K562 (cell line): ENCODE measurements at regions not wholly inside any gene's neighbourhood (a gene's known extent, or its start where the extent isn't known, plus 50 kb on each side); places are given as distances from the start of the nearest gene placed in this dataset.

ENCODE experiments used
- ATAC-seq: fragments of 200-7000 bp; cut with Tn5 transposase; 3 replicates; pipeline ENCODE4 v1.9.1; 2020; ENCODE audit warnings: moderate library complexity
- BruUV-seq: library from RNA; stranded (reverse); fragments of 400-500 nt; replicated peaks from 2 replicates; lab custom pipeline; 2021; lab: Mats Ljungman, UMichigan
- CTCF ChIA-PET: fragments of 300-600 bp; formaldehyde crosslinking; extraction: SDS; loops from one replicate; lab custom pipeline; 2021; ENCODE audit warnings: low intra/inter-chr PET ratio; lab: Yijun Ruan, JAX
- POLR2A ChIA-PET: fragments of 300-600, 350-650 bp; sonication (Branson Sonifier 250); formaldehyde crosslinking; extraction: SDS; loops from one replicate; lab custom pipeline; 2021; ENCODE audit warnings: antibody characterized with exemption, inconsistent platforms; lab: Yijun Ruan, JAX
- DNase-seq, 4 experiments: peaks; one replicate each; pipeline versions ENCODE4 v3.0.0 to v3.0.0-alpha.2; 2011 to 2018; ENCODE audit warnings: low spot score in 3 of 4, mixed read lengths in 3 of 4; ENCODE audit errors: extremely low read depth in 1 of 4
- FAIRE-seq: peaks from 2 replicates; lab custom pipeline; 2011; peaks lifted over from hg19 to GRCh38; lab: Jason Lieb, UNC
- H2AFZ ChIP-seq: 2 replicates; pipeline ENCODE4 v1.6.0; 2011; ENCODE audit warnings: low read depth, low read length, control low read depth, inconsistent platforms
- H3K27ac ChIP-seq: fragments of 200-600 bp; 3 replicates; pipeline ENCODE4 v1.8.0; 2011; ENCODE audit warnings: low read depth, mild to moderate bottlenecking, control low read depth, inconsistent platforms, low read length, moderate library complexity, mixed read lengths; ENCODE audit errors: extremely low read depth
- H3K27me3 ChIP-seq, 2 experiments: fragments of 300-600 bp in 1 of 2; 2 replicates in 1 of 2; 3 replicates in 1 of 2; pipeline versions ENCODE4 v1.6.0 to v1.8.0; 2011; ENCODE audit warnings: inconsistent platforms in 2 of 2, low read length in 2 of 2, mild to moderate bottlenecking in 1 of 2, mixed read lengths in 1 of 2, moderate library complexity in 1 of 2; ENCODE audit not compliant: control insufficient read depth in 2 of 2, insufficient read depth in 2 of 2
- H3K36me3 ChIP-seq: fragments of 300-600 bp; 3 replicates; pipeline ENCODE4 v1.8.0; 2011; ENCODE audit warnings: mild to moderate bottlenecking, low read length, inconsistent platforms; ENCODE audit not compliant: control insufficient read depth, insufficient read depth
- H3K4me1 ChIP-seq, 2 experiments: fragments of 200-600 bp in 1 of 2; replicated peaks in 1 of 2; 2 replicates in 1 of 2; 3 replicates in 1 of 2; pipeline versions ENCODE4 v1.5.1 to v1.8.0; 2011; ENCODE audit warnings: inconsistent platforms in 2 of 2, low read length in 2 of 2, mild to moderate bottlenecking in 1 of 2, mixed read lengths in 1 of 2, moderate library complexity in 1 of 2; ENCODE audit not compliant: control insufficient read depth in 2 of 2, insufficient read depth in 2 of 2
- H3K4me2 ChIP-seq: 2 replicates; pipeline ENCODE4 v1.6.1; 2011; ENCODE audit warnings: low read length, control low read depth, inconsistent platforms, mixed read lengths; ENCODE audit not compliant: insufficient read depth
- H3K4me3 ChIP-seq: fragments of 200-600 bp; sonication (generic), shearing (Covaris generic); 2 replicates; pipeline ENCODE4 v1.5.1; 2016; ENCODE audit warnings: control low read depth, inconsistent platforms
- H3K79me2 ChIP-seq: fragments of 200-600 bp; 3 replicates; pipeline ENCODE4 v1.8.0; 2011; ENCODE audit warnings: low read length, inconsistent platforms; ENCODE audit not compliant: control insufficient read depth, insufficient read depth
- H3K9ac ChIP-seq, 2 experiments: 2 replicates each; pipeline versions ENCODE4 v1.6.0 to v1.6.1; 2011; ENCODE audit warnings: low read depth in 2 of 2, low read length in 2 of 2, control low read depth in 1 of 2, inconsistent platforms in 1 of 2, mild to moderate bottlenecking in 1 of 2, mixed read lengths in 1 of 2; ENCODE audit not compliant: insufficient read depth in 1 of 2
- H3K9me1 ChIP-seq: one replicate; pipeline ENCODE4 v1.6.0; 2011; ENCODE audit warnings: inconsistent platforms, mild to moderate bottlenecking, low read length, moderate library complexity; ENCODE audit not compliant: control insufficient read depth, insufficient read depth
- H3K9me3 ChIP-seq: replicated peaks from 2 replicates; pipeline ENCODE4 v1.5.1; 2011; ENCODE audit warnings: low read depth, low read length, inconsistent platforms; ENCODE audit not compliant: control insufficient read depth, insufficient read depth
- H4K20me1 ChIP-seq: replicated peaks from 2 replicates; pipeline ENCODE4 v1.6.1; 2011; ENCODE audit warnings: low read length, inconsistent platforms, mixed read lengths; ENCODE audit not compliant: control insufficient read depth, insufficient read depth
- BCLAF1 ChIP-seq, 2 experiments: fragments of 450-650 bp in 1 of 2; IDR thresholded peaks; 2 replicates each; pipeline ENCODE4 v1.6.1; 2011 to 2017; ENCODE audit warnings: low read depth in 2 of 2, antibody characterized with exemption in 1 of 2, borderline replicate concordance in 1 of 2, low read length in 1 of 2, mild to moderate bottlenecking in 1 of 2, mixed read lengths in 1 of 2; ENCODE audit not compliant: control insufficient read depth in 1 of 2
- FOXK1 ChIP-seq: sonication (generic); formaldehyde crosslinking; IDR thresholded peaks from 2 replicates; pipeline ENCODE4 v1.8.0; 2022; ENCODE audit warnings: missing genetic modification reagents, mild to moderate bottlenecking, borderline replicate concordance
- MLX ChIP-seq, 2 experiments: fragments of 450-650 bp in 1 of 2; sonication (generic) in 1 of 2; formaldehyde crosslinking; conservative IDR thresholded peaks; 2 replicates each; pipeline versions ENCODE4 v1.4.0 to v1.8.1; 2020 to 2022; ENCODE audit warnings: mild to moderate bottlenecking in 1 of 2, missing genetic modification reagents in 1 of 2
- PTRF ChIP-seq: fragments of 450-650 bp; IDR thresholded peaks from 2 replicates; pipeline ENCODE4 v1.6.1; 2016; ENCODE audit warnings: mild to moderate bottlenecking, missing genetic modification characterization, missing compliant biosample characterization
- SOX6 ChIP-seq: fragments of 450-650 bp; IDR thresholded peaks from 2 replicates; pipeline ENCODE4 v1.6.1; 2014; ENCODE audit warnings: mild to moderate bottlenecking
- ZNF175 ChIP-seq: fragments of 200-800 bp; sonication (Bioruptor generic); IDR thresholded peaks from 2 replicates; pipeline ENCODE4 v1.6.1; 2016; ENCODE audit warnings: low read depth, mild to moderate bottlenecking, missing genetic modification characterization, missing compliant biosample characterization
- ZNF609 ChIP-seq: sonication (generic); formaldehyde crosslinking; IDR thresholded peaks from 2 replicates; pipeline ENCODE4 v1.8.1; 2023; ENCODE audit warnings: missing genetic modification reagents, mild to moderate bottlenecking, borderline replicate concordance
- ZNF79 ChIP-seq: fragments of 250-450 bp; sonication (Bioruptor Pico); IDR thresholded peaks from 2 replicates; pipeline ENCODE4 v1.4.0; 2020; ENCODE audit warnings: low read depth, mild to moderate bottlenecking, moderate library complexity
- WGBS: fragments of 100-300 bp; shearing (Covaris generic); methylation state at CpG from one replicate; pipeline ENCODE4 v1.1.6; 2016; ENCODE audit warnings: low coverage, mixed read lengths; ENCODE audit not compliant: insufficient coverage; ENCODE audit errors: missing lambda C conversion rate; 5-methylcytosine and 5-hydroxymethylcytosine counted together
- in situ Hi-C: fragments of 300-500 bp; cut with MboI; formaldehyde crosslinking; loops from 4 replicates; pipeline ENCODE4 v1.15.0; 2018; ENCODE audit warnings: inconsistent platforms, mixed read lengths
- intact Hi-C: fragments of 100-400 bp; cut with micrococcal nuclease; formaldehyde crosslinking; loops from 2 replicates; pipeline ENCODE4 v1.14.2; 2022
- TF ChIP-seq, protein P1 (sequence below): sonication (generic); IDR thresholded peaks from 2 replicates; pipeline ENCODE4 v1.6.1; 2016

- TF ChIP-seq ZNF175 (no peak), BCLAF1 (IDR thresholded peaks at IDR 0.05; ENCODE audit: borderline replicate concordance in 1 of 2, control insufficient read depth in 1 of 2, low read depth in 2 of 2, low read length in 1 of 2) (no peak), MLX (CRISPR knock-in tag; conservative IDR thresholded peaks at IDR 0.05) (no peak)
These were observed 463.7 kb downstream of the TMEM232 start (continued) for GRCh38 chr5:110262749-110263148.

- Histone ChIP-seq H3K4me2 (no peak overlapping the region), H3K27ac (no peak overlapping the region), H3K9me1 (no peaks in the 10 kb centered on the region), H3K9ac (no peak overlapping the region), H3K27me3 (no peaks in the 10 kb centered on the region), H2AFZ (no peak overlapping the region), H3K9me3 (no peaks in the 10 kb centered on the region), H3K4me1 (no peaks in the 10 kb centered on the region), H3K79me2 (no peaks in the 10 kb centered on the region), H3K36me3 (no peaks in the 10 kb centered on the region), H3K4me3 (no peak overlapping the region), H4K20me1 (no peaks in the 10 kb centered on the region)
- POLR2A ChIA-PET: no interaction called here
- FAIRE-seq: no peak
- no peak for DNase-seq
- no TSS peak for BruUV-seq
- in situ Hi-C loops: no loop called here
- intact Hi-C loops: no loop called here
- 0% methylated on average over 1 of the region's 1 CpG for WGBS
- no peak for ATAC-seq
- CTCF ChIA-PET: no interaction called here
- TF ChIP-seq ZNF79 (CRISPR knock-in tag): no peak
- TF ChIP-seq PTRF (tag): no peak
- TF ChIP-seq, protein P1, sequence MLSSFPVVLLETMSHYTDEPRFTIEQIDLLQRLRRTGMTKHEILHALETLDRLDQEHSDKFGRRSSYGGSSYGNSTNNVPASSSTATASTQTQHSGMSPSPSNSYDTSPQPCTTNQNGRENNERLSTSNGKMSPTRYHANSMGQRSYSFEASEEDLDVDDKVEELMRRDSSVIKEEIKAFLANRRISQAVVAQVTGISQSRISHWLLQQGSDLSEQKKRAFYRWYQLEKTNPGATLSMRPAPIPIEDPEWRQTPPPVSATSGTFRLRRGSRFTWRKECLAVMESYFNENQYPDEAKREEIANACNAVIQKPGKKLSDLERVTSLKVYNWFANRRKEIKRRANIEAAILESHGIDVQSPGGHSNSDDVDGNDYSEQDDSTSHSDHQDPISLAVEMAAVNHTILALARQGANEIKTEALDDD: no peak
- no peak for TF ChIP-seq FOXK1 (CRISPR knock-in tag)
- no peak for TF ChIP-seq ZNF609 (CRISPR knock-in tag)
- TF ChIP-seq SOX6: no peak
These were observed 461.8 kb downstream of the TMEM232 start for GRCh38 chr5:110264661-110265060.
